ENCODE measurements at regions not wholly inside any gene's neighbourhood (a gene's known extent, or its start where the extent isn't known, plus 50 kb on each side); places are given as distances from the start of the nearest gene placed in this dataset.
A peak's percentile ranks its signal among the peaks of the same experiment; 100 is the strongest.

DNA sequence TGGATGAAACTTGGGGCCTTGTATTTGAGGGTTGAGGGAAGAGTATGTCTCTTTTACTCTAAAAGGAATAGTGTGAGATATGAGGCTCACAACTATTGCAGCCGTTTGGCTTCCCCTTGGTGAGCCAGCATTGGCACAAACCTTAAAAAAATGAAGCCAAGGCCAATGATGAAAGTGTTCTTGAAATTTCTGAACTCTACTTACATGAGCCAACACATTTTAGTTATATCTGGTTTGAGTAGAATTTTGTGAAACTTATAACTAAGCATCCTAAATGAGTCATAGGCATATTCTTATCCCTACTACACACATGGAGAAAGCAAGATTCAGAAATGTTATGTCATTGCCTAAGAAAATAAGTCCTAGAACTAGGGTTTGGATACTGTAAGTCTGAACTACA is 55.3 kb upstream of the ACSS3 start:
- Histone ChIP-seq H3K4me3 (no peak overlapping the region), H3K9me3 (ENCODE audit: low read depth) (no peaks in the 10 kb centered on the region), H3K4me1 (ENCODE audit: low read depth) (no peaks in the 10 kb centered on the region), H3K27ac (no peak overlapping the region), H3K36me3 (no peaks in the 10 kb centered on the region), H3K27me3 (no peaks in the 10 kb centered on the region)
- no peak for TF ChIP-seq CTCF (IDR thresholded peaks at IDR 0.05; ENCODE audit: low read depth, low read length)
- peak in 1 of 2 donors; percentile 15 for DNase-seq (ENCODE audit: low read depth in 1 of 2, low spot score in 1 of 2)

DNA sequence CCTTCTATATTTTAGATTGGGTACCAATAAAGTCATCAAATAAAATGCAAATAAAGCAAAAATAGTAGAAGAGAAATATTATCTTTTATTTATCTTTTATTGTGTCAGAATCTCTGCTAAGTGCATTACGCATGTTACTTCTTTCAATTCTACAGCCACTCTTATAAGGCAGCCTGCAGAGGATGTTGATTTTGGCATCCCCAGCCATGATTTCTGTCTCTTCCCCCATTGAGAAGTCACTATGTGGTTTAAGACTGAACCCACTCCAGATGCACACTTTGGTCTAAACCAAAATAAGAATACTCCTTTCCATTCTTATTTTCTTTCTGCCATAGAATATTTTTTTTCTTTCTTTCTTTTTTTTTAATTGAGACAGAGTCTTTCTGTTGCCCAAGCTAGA is 56.0 kb upstream of the ACSS3 start:
- no peaks in the 10 kb centered on the region for H3K9me3 ChIP-seq (ENCODE audit: low read depth)
- DNase-seq (ENCODE audit: low read depth in 1 of 2, low spot score in 1 of 2): peak in 1 of 2 donors; percentile 19
- TF ChIP-seq CTCF (IDR thresholded peaks at IDR 0.05; ENCODE audit: low read depth, low read length): no peak

GRCh38 chr12:81021131-81021748 is 56.6 kb upstream of the ACSS3 start:
- Histone ChIP-seq H3K4me3 (no peak overlapping the region), H3K27me3 (no peaks in the 10 kb centered on the region), H3K9me3 (ENCODE audit: low read depth) (no peaks in the 10 kb centered on the region), H3K4me1 (ENCODE audit: low read depth) (no peaks in the 10 kb centered on the region), H3K27ac (no peak overlapping the region), H3K36me3 (no peaks in the 10 kb centered on the region)
- no peak for TF ChIP-seq CTCF (IDR thresholded peaks at IDR 0.05; ENCODE audit: low read depth, low read length)
- no peak for DNase-seq (ENCODE audit: low read depth in 1 of 2, low spot score in 1 of 2)

More for the DNA sequence above, 56.0 kb upstream of the ACSS3 start:
- H3K36me3 ChIP-seq: no peaks in the 10 kb centered on the region
- H3K27me3 ChIP-seq: no peaks in the 10 kb centered on the region
- H3K27ac ChIP-seq: no peak overlapping the region
- no peaks in the 10 kb centered on the region for H3K4me1 ChIP-seq (ENCODE audit: low read depth)
- no peak overlapping the region for H3K4me3 ChIP-seq

DNA sequence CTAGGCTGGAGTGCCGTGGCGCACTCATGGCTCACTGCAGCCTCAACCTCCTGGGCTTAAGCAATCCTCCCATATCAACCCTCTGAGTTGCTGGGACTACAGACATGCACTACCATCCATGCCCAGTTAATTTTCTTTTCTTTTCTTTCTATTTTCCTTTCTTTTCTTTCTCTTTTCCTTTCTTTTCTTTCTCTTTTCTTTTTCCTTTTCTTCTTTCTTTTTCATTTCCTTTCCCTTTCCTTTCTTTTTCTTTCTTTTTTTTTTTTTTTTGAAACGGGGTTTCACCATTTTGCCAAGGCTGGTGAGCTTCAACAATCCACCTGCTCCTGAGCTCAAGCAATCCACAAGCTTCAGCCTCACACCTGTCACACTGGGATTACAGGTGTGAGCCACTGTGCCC is 60.1 kb upstream of the ACSS3 start:
- no peaks in the 10 kb centered on the region for H3K9me3 ChIP-seq (ENCODE audit: low read depth)
- DNase-seq (ENCODE audit: low read depth in 1 of 2, low spot score in 1 of 2): no peak
- H3K4me3 ChIP-seq: no peak overlapping the region
- H3K36me3 ChIP-seq: no peaks in the 10 kb centered on the region
- no peaks in the 10 kb centered on the region for H3K27me3 ChIP-seq
- no peaks in the 10 kb centered on the region for H3K4me1 ChIP-seq (ENCODE audit: low read depth)
- H3K27ac ChIP-seq: no peak overlapping the region
- TF ChIP-seq CTCF (IDR thresholded peaks at IDR 0.05; ENCODE audit: low read depth, low read length): no peak

DNA sequence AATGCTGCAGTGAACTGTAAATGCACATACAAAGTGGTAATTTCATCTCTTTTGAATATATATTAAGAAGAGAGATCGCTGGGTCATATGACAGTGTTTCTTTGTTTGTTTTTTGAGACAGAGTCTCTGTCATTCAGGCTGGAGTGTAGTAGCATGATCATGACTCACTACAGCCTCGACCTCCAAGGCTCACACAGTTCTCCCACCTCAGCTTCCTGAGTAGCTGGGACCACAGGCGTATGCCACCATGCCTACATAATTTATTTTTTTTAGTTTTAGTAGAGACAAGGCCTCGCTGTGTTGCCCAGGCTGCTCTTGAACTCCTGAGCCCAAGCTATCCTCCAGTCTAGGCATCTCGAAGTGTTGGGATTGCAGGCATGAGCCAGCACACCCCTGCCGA is 62.4 kb upstream of the ACSS3 start:
- H3K4me1 ChIP-seq (ENCODE audit: low read depth): no peaks in the 10 kb centered on the region
- TF ChIP-seq CTCF (IDR thresholded peaks at IDR 0.05; ENCODE audit: low read depth, low read length): no peak
- no peak overlapping the region for H3K27ac ChIP-seq
- H3K27me3 ChIP-seq: no peaks in the 10 kb centered on the region
- no peak for DNase-seq (ENCODE audit: low read depth in 1 of 2, low spot score in 1 of 2)
- no peaks in the 10 kb centered on the region for H3K36me3 ChIP-seq
- H3K4me3 ChIP-seq: no peak overlapping the region
- no peaks in the 10 kb centered on the region for H3K9me3 ChIP-seq (ENCODE audit: low read depth)
